ENCODE measurements at regions not wholly inside any gene's neighbourhood (a gene's known extent, or its start where the extent isn't known, plus 50 kb on each side); places are given as distances from the start of the nearest gene placed in this dataset.
"Not testable (repeated sequence)": the region's sequence is repeated elsewhere in the genome, so short reads cannot be mapped to it uniquely, and the experiment has no call there.

GRCh38 chr14:59131938-59132795, 56.3 kb upstream of the DAAM1 start:
- TF ChIP-seq, protein P1, sequence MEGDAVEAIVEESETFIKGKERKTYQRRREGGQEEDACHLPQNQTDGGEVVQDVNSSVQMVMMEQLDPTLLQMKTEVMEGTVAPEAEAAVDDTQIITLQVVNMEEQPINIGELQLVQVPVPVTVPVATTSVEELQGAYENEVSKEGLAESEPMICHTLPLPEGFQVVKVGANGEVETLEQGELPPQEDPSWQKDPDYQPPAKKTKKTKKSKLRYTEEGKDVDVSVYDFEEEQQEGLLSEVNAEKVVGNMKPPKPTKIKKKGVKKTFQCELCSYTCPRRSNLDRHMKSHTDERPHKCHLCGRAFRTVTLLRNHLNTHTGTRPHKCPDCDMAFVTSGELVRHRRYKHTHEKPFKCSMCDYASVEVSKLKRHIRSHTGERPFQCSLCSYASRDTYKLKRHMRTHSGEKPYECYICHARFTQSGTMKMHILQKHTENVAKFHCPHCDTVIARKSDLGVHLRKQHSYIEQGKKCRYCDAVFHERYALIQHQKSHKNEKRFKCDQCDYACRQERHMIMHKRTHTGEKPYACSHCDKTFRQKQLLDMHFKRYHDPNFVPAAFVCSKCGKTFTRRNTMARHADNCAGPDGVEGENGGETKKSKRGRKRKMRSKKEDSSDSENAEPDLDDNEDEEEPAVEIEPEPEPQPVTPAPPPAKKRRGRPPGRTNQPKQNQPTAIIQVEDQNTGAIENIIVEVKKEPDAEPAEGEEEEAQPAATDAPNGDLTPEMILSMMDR (IDR thresholded peaks at IDR 0.05; ENCODE audit: unreplicated experiment in 3 of 3) = no peak
- Mint-ChIP-seq H3K9me3 (no peaks in the 10 kb centered on the region), H3K27ac (peak overlapping the region; percentile 2 to 74 (median 62)), H3K27me3 (ENCODE audit: low read depth) (no peaks in the 10 kb centered on the region), H3K4me1 (peaks cover 53% of the 10 kb centered on the region), H3K4me3 (peak overlapping the region in 1 of 3 experiments; percentile 17), H3K36me3 (ENCODE audit: low read depth) (no peaks in the 10 kb centered on the region)

DNA sequence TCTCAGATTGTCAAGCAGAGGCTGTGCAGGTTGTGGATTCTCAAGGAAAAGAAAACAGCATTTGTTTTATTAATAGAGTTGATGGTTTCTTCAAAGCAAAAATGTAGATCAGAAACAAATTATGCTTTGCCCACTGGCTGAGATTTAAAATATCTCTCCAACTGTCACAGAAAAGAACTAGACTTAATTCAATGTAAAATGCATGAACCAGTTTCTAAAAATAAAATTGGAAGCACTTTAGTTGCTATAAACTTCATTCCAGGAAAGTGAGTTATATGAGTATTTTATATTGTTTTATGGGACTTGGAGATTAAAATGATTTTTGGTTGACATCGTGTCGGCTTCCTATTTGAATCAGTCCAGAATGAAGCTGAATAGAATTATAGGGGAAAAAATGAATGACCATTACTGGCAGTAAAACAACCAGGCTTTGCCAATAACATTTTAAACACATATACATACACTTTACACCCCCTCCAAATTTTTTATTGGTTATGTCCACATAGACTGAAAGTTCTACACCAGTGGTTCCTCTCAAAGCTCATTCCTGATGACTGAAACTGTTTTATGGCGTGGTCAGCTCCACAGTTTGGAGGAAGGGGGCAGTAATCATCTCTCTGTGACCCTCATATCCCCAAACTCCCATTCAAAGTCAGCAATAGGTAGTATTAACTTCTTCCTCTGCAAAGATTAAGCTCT, 55.5 kb upstream of the DAAM1 start:
- H3K27ac Mint-ChIP-seq = peak overlapping the region; percentile 2 to 74 (median 62)
- no peaks in the 10 kb centered on the region for H3K9me3 Mint-ChIP-seq
- H3K27me3 Mint-ChIP-seq (ENCODE audit: low read depth) = no peaks in the 10 kb centered on the region
- TF ChIP-seq, protein P1 (IDR thresholded peaks at IDR 0.05; ENCODE audit: unreplicated experiment in 3 of 3) = peak; percentile 21 to 25 (median 23)
- no peaks in the 10 kb centered on the region for H3K36me3 Mint-ChIP-seq (ENCODE audit: low read depth)
- H3K4me1 Mint-ChIP-seq = peaks cover 53% of the 10 kb centered on the region
- peak overlapping the region in 1 of 3 experiments; percentile 17 for H3K4me3 Mint-ChIP-seq

- peaks cover 49% of the 10 kb centered on the region for H3K4me1 Mint-ChIP-seq
Observed at GRCh38 chr14:59133709-59134108, 54.8 kb upstream of the DAAM1 start.

GRCh38 chr14:59134307-59134706, 54.2 kb upstream of the DAAM1 start:
- no peaks in the 10 kb centered on the region for H3K9me3 Mint-ChIP-seq
- H3K36me3 Mint-ChIP-seq (ENCODE audit: low read depth) = no peaks in the 10 kb centered on the region
- H3K27me3 Mint-ChIP-seq (ENCODE audit: low read depth) = no peaks in the 10 kb centered on the region
- TF ChIP-seq, protein P1 (IDR thresholded peaks at IDR 0.05; ENCODE audit: unreplicated experiment in 3 of 3) = no peak
- H3K4me1 Mint-ChIP-seq = peaks cover 44% of the 10 kb centered on the region
- no peak overlapping the region for H3K27ac Mint-ChIP-seq
- H3K4me3 Mint-ChIP-seq = no peak overlapping the region

More at GRCh38 chr14:59133709-59134108, 54.8 kb upstream of the DAAM1 start:
- TF ChIP-seq, protein P1 (IDR thresholded peaks at IDR 0.05; ENCODE audit: unreplicated experiment in 3 of 3) = no peak
- Mint-ChIP-seq H3K27me3 (ENCODE audit: low read depth) (no peaks in the 10 kb centered on the region), H3K27ac (peak overlapping the region; percentile 11 to 74 (median 62)), H3K9me3 (no peaks in the 10 kb centered on the region), H3K36me3 (ENCODE audit: low read depth) (no peaks in the 10 kb centered on the region), H3K4me3 (no peak overlapping the region)

- Mint-ChIP-seq H3K4me3 (no peak overlapping the region), H3K27me3 (ENCODE audit: low read depth) (no peaks in the 10 kb centered on the region), H3K9me3 (no peaks in the 10 kb centered on the region), H3K4me1 (peaks cover 47% of the 10 kb centered on the region), H3K36me3 (ENCODE audit: low read depth) (no peaks in the 10 kb centered on the region), H3K27ac (no peak overlapping the region)
- TF ChIP-seq, protein P1 (IDR thresholded peaks at IDR 0.05; ENCODE audit: unreplicated experiment in 3 of 3) = no peak
Observed at GRCh38 chr14:59137256-59137655, 51.2 kb upstream of the DAAM1 start.

DNA sequence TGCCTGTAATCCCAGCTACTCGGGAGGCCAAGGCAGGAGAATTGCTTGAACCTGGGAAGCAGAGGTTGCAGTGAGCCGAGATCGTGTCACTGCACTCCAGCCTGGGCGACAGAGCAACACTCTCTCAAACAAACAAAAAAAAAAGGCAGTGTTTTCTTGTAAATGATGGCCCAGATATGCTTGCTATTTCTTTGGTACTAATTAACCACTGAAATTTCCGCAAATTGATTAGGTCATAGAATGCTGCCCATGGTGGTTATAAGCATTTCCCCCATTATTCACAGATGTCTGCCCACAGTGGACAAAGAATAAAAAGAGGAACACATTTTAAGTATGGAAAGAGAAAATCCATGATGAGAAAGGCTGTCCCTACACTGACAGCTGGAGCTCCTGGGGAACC, 49.9 kb upstream of the DAAM1 start:
- H3K27ac Mint-ChIP-seq; H3K4me3 Mint-ChIP-seq; H3K9me3 Mint-ChIP-seq; H3K27me3 Mint-ChIP-seq (ENCODE audit: low read depth); H3K36me3 Mint-ChIP-seq (ENCODE audit: low read depth): not testable (repeated sequence)
- peaks cover 34% of the 10 kb centered on the region for H3K4me1 Mint-ChIP-seq
